Esophagus muscularis mucosa (tissue), 4 donors: ENCODE measurements at regions not wholly inside any gene's neighbourhood (a gene's known extent, or its start where the extent isn't known, plus 50 kb on each side); places are given as distances from the start of the nearest gene placed in this dataset.

Source experiments
- EP300 ChIP-seq: sonication (generic); formaldehyde crosslinking; IDR thresholded peaks from one replicate; pipeline ENCODE4 v1.6.1; 2017; ENCODE audit warnings: antibody characterized with exemption
- POLR2AphosphoS5 ChIP-seq, 2 donors: sonication (generic); formaldehyde crosslinking; IDR thresholded peaks; one replicate each; pipeline ENCODE4 v1.6.1; 2017; ENCODE audit warnings: antibody characterized with exemption in 2 of 2
- TF ChIP-seq, protein P1 (sequence below), 3 experiments: fragments of 200-600 bp in 2 of 3; fragments of 450-650 bp in 1 of 3; sonication (generic) in 2 of 3; IDR thresholded peaks; one replicate each; pipeline ENCODE4 v1.5.1; 2017 to 2019; ENCODE audit warnings: antibody characterized with exemption in 3 of 3, mild to moderate bottlenecking in 2 of 3, moderate library complexity in 1 of 3

DNA sequence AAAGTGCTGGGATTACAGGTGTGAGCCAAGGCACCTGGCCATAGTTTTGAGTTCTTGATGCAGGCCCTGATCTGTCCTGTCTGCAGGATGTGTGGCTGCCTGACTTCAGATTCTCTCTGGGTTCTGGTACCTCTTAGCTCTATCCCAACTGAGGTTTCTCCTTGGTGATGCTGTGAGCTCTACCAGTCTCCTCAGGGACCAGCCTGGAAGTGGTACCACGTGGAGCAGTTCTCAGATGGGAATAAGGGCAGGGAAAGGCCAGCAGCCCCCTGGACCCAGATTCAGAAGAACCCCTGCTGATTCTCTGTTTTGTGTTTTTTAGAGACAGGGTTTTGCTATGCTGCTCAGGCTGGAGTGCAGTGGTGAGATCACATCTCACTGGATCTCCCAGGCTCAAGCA, 85.0 kb upstream of the HELT start:
- TF ChIP-seq, protein P1, sequence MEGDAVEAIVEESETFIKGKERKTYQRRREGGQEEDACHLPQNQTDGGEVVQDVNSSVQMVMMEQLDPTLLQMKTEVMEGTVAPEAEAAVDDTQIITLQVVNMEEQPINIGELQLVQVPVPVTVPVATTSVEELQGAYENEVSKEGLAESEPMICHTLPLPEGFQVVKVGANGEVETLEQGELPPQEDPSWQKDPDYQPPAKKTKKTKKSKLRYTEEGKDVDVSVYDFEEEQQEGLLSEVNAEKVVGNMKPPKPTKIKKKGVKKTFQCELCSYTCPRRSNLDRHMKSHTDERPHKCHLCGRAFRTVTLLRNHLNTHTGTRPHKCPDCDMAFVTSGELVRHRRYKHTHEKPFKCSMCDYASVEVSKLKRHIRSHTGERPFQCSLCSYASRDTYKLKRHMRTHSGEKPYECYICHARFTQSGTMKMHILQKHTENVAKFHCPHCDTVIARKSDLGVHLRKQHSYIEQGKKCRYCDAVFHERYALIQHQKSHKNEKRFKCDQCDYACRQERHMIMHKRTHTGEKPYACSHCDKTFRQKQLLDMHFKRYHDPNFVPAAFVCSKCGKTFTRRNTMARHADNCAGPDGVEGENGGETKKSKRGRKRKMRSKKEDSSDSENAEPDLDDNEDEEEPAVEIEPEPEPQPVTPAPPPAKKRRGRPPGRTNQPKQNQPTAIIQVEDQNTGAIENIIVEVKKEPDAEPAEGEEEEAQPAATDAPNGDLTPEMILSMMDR (IDR thresholded peaks at IDR 0.05), result no peak
- TF ChIP-seq POLR2AphosphoS5 (IDR thresholded peaks at IDR 0.05) (no peak), EP300 (no peak)
